GM13976 (cell line): ENCODE measurements at regions not wholly inside any gene's neighbourhood (a gene's known extent, or its start where the extent isn't known, plus 50 kb on each side); places are given as distances from the start of the nearest gene placed in this dataset.

Experiments
- DNase-seq: peaks from one replicate; pipeline ENCODE4 v3.0.0; 2012; ENCODE audit warnings: low spot score
- CTCF ChIP-seq: IDR thresholded peaks from 2 replicates; pipeline ENCODE4 v1.5.1; 2012; ENCODE audit warnings: borderline replicate concordance, mild to moderate bottlenecking; ENCODE audit not compliant: insufficient read depth; ENCODE audit errors: extremely low read depth, missing control alignments, control extremely low read depth
- in situ Hi-C: fragments of 300-500 bp; cut with MboI; formaldehyde crosslinking; loops from one replicate; pipeline ENCODE4 v1.12.0; 2022; ENCODE audit warnings: low sequenced_read_pairs, mixed read lengths, inconsistent platforms; ENCODE audit not compliant: unreplicated experiment

- in situ Hi-C loops, result no loop called here
Observed at GRCh38 chr18:71431689-71432088, 1112.5 kb downstream of the CBLN2 start.

GRCh38 chr18:71431171-71431570 lies 1113.0 kb downstream of the CBLN2 start:
- TF ChIP-seq CTCF, result no peak
- in situ Hi-C loops, result no loop called here
- DNase-seq, result no peak

More at GRCh38 chr18:71431689-71432088, 1112.5 kb downstream of the CBLN2 start:
- no peak for TF ChIP-seq CTCF
- no peak for DNase-seq

GRCh38 chr18:71426441-71426840 lies 1117.7 kb downstream of the CBLN2 start:
- no peak for DNase-seq
- in situ Hi-C loops, result no loop called here
- TF ChIP-seq CTCF, result no peak

GRCh38 chr18:71405169-71405809 lies 1116.4 kb downstream of the SOCS6 start:
- in situ Hi-C loops, result no loop called here
- no peak for TF ChIP-seq CTCF
- DNase-seq, result no peak

- no peak for DNase-seq
- in situ Hi-C loops, result no loop called here
- no peak for TF ChIP-seq CTCF
Observed at GRCh38 chr18:71403501-71403900, 1114.7 kb downstream of the SOCS6 start.

GRCh38 chr18:71398531-71398930 lies 1109.7 kb downstream of the SOCS6 start:
- in situ Hi-C loops, result no loop called here
- DNase-seq, result no peak
- TF ChIP-seq CTCF, result no peak
